GM12878 (cell line): ENCODE measurements at regions not wholly inside any gene's neighbourhood (a gene's known extent, or its start where the extent isn't known, plus 50 kb on each side); places are given as distances from the start of the nearest gene placed in this dataset.

Source experiments
- ATAC-seq: fragments of 200-7000 bp; cut with Tn5 transposase; 3 replicates; pipeline ENCODE4 v1.9.1; 2020; ENCODE audit warnings: mild to moderate bottlenecking, moderate library complexity
- BruUV-seq: library from RNA; stranded (reverse); fragments of 400-500 nt; replicated peaks from 2 replicates; lab custom pipeline; 2021; lab: Mats Ljungman, UMichigan
- CTCF ChIA-PET: fragments of 300-600 bp; sonication (Branson Sonifier 250); formaldehyde crosslinking; extraction: SDS; loops from one replicate; lab custom pipeline; 2021; ENCODE audit warnings: inconsistent platforms; lab: Yijun Ruan, JAX
- POLR2A ChIA-PET: fragments of 350-600 bp; formaldehyde crosslinking; extraction: SDS; loops from one replicate; lab custom pipeline; 2021; ENCODE audit warnings: inconsistent platforms; lab: Charles Lee
- RAD21 ChIA-PET: fragments of 300-600 bp; sonication (Branson Sonifier 250); formaldehyde crosslinking; loops from one replicate; lab custom pipeline; 2023; ENCODE audit warnings: antibody characterized with exemption; ENCODE audit not compliant: unreplicated experiment; lab: Charles Lee
- SMC1A ChIA-PET: fragments of 300-600 bp; sonication (Branson Sonifier 250); formaldehyde crosslinking; loops from one replicate; lab custom pipeline; 2023; ENCODE audit not compliant: unreplicated experiment, uncharacterized antibody; lab: Charles Lee
- DNase-seq: peaks from one replicate; pipeline ENCODE4 v3.0.0-alpha.2; 2011; ENCODE audit warnings: low read depth, low spot score
- FAIRE-seq: peaks from 3 replicates; lab custom pipeline; 2011; peaks lifted over from hg19 to GRCh38; lab: Jason Lieb, UNC
- H2AFZ ChIP-seq: 2 replicates; pipeline ENCODE4 v1.6.0; 2011; ENCODE audit warnings: low read depth, low read length, control low read depth; ENCODE audit not compliant: control insufficient read depth
- H3K27ac ChIP-seq: 2 replicates; pipeline ENCODE4 v1.5.1; 2011; ENCODE audit warnings: control low read depth; ENCODE audit not compliant: control insufficient read depth, insufficient read depth
- H3K27me3 ChIP-seq, 2 experiments: replicated peaks in 1 of 2; 2 replicates each; pipeline versions ENCODE4 v1.6.0 to v1.6.1; 2011; ENCODE audit warnings: low read length in 1 of 2; ENCODE audit not compliant: control insufficient read depth in 2 of 2, insufficient read depth in 2 of 2
- H3K36me3 ChIP-seq, 2 experiments: 2 replicates each; pipeline ENCODE4 v1.5.1; 2011; ENCODE audit warnings: low read length in 1 of 2; ENCODE audit not compliant: control insufficient read depth in 2 of 2, insufficient read depth in 2 of 2
- H3K4me1 ChIP-seq: 2 replicates; pipeline ENCODE4 v1.6.1; 2011; ENCODE audit warnings: mild to moderate bottlenecking, low read length, moderate library complexity, mixed read lengths; ENCODE audit not compliant: control insufficient read depth, insufficient read depth
- H3K4me2 ChIP-seq: 2 replicates; pipeline ENCODE4 v1.6.0; 2011; ENCODE audit warnings: control low read depth; ENCODE audit not compliant: control insufficient read depth, insufficient read depth
- H3K4me3 ChIP-seq: fragments of 200-600 bp; sonication (generic); 2 replicates; pipeline ENCODE4 v1.5.1; 2016
- H3K79me2 ChIP-seq: 2 replicates; pipeline ENCODE4 v1.6.0; 2011; ENCODE audit warnings: low read length; ENCODE audit not compliant: control insufficient read depth, insufficient read depth
- H3K9ac ChIP-seq: 2 replicates; pipeline ENCODE4 v1.8.0; 2011; ENCODE audit warnings: low read length, control low read depth, mixed read lengths; ENCODE audit not compliant: control insufficient read depth, insufficient read depth
- H3K9me3 ChIP-seq: replicated peaks from 3 replicates; pipeline ENCODE4 v1.5.1; 2011; ENCODE audit warnings: mild to moderate bottlenecking, low read length; ENCODE audit not compliant: control insufficient read depth, insufficient read depth
- H4K20me1 ChIP-seq: 2 replicates; pipeline ENCODE4 v1.6.0; 2011; ENCODE audit not compliant: control insufficient read depth, insufficient read depth
- BCL3 ChIP-seq: IDR thresholded peaks from 2 replicates; pipeline ENCODE4 v1.6.1; 2011; ENCODE audit warnings: borderline replicate concordance, low read depth, mild to moderate bottlenecking, moderate library complexity, low read length; ENCODE audit not compliant: insufficient read depth, poor library complexity, severe bottlenecking
- BMI1 ChIP-seq: fragments of 450-650 bp; IDR thresholded peaks from 2 replicates; pipeline ENCODE4 v1.6.1; 2016; ENCODE audit warnings: mild to moderate bottlenecking, moderate library complexity, borderline replicate concordance
- CBFB ChIP-seq: IDR thresholded peaks from 2 replicates; pipeline ENCODE4 v1.6.1; 2016; ENCODE audit warnings: antibody characterized with exemption, low read depth
- DPF2 ChIP-seq: fragments of 450-650 bp; IDR thresholded peaks from 2 replicates; pipeline ENCODE4 v1.6.1; 2017; ENCODE audit warnings: mild to moderate bottlenecking
- HDGF ChIP-seq: fragments of 450-650 bp; IDR thresholded peaks from 2 replicates; pipeline ENCODE4 v1.6.1; 2016; ENCODE audit warnings: antibody characterized with exemption
- RELB ChIP-seq: fragments of 450-650 bp; IDR thresholded peaks from 2 replicates; pipeline ENCODE4 v1.6.1; 2017; ENCODE audit warnings: low read depth, mild to moderate bottlenecking, moderate library complexity
- TCF7 ChIP-seq: IDR thresholded peaks from 2 replicates; pipeline ENCODE4 v1.6.1; 2014; ENCODE audit warnings: antibody characterized with exemption, borderline replicate concordance
- WRNIP1 ChIP-seq: IDR thresholded peaks from 2 replicates; pipeline ENCODE4 v1.6.1; 2011; ENCODE audit warnings: low read depth, low read length, improper control_type of control experiment, borderline replicate concordance
- YY1 ChIP-seq: IDR thresholded peaks from 2 replicates; pipeline ENCODE4 v1.6.1; 2011; ENCODE audit warnings: low read depth, mild to moderate bottlenecking, low read length
- ZSCAN29 ChIP-seq: fragments of 450-650 bp; IDR thresholded peaks from 2 replicates; pipeline ENCODE4 v1.6.1; 2017; ENCODE audit warnings: mild to moderate bottlenecking, moderate library complexity
- WGBS: methylation state at CpG from one replicate; pipeline ENCODE4 v1.1.6; 2016; ENCODE audit warnings: low lambda C conversion rate; ENCODE audit not compliant: insufficient replicate concordance, insufficient coverage; ENCODE audit errors: missing lambda C conversion rate; 5-methylcytosine and 5-hydroxymethylcytosine counted together
- in situ Hi-C: fragments of 300-500 bp; cut with MboI; formaldehyde crosslinking; loops from 9 replicates; pipeline ENCODE4 v1.14.3; 2018; ENCODE audit warnings: mixed read lengths
- intact Hi-C: fragments of 100-400 bp; cut with micrococcal nuclease; formaldehyde crosslinking; loops from one replicate; pipeline ENCODE4 v1.14.2; 2022; ENCODE audit not compliant: unreplicated experiment
- TF ChIP-seq, protein P1 (sequence below): IDR thresholded peaks from 2 replicates; pipeline ENCODE4 v1.6.1; 2012; ENCODE audit warnings: improper control_type of control experiment, low read depth, low read length; ENCODE audit not compliant: insufficient replicate concordance

GRCh38 chr9:16121168-16121567 lies 568.3 kb downstream of the CCDC171 start:
- WGBS: 21% methylated on average over 6 of the region's 9 CpGs

DNA sequence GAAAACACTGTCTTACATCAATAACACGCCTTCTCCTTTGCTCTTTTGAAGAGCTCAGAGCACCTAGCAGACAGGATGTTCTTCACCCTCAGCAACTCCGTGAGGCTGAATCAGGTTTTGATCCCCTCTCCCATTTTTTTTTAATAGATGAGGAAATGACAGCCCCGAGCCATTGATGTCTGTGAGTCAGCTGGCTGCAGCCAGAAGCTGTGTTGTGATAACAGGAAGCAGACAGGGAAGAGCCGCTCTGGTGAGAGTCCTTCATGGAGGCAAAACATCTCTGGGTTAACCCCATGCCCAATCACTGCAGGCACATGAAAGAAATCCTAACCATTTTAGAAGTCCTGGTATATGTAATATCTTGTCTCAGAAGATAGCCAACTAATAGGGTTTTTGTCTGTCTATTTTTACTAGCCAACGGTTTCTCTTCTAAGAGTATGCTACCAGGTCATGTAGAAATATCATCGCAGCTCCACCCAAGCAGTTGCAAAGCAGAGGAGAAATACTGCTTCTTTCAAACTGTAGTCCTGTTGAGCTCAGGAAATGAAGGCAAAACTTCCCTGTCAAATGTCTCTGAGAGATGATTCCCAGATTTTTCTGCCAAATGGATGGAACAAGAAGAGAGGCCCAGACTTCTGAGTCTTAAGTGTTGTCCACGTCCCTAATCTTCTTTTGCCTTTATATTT lies 568.9 kb downstream of the CCDC171 start:
- in situ Hi-C loops: no loop called here
- no peak for ATAC-seq
- H2AFZ ChIP-seq: no peak overlapping the region
- TF ChIP-seq TCF7 (no peak), RELB (no peak)
- TF ChIP-seq, protein P1, sequence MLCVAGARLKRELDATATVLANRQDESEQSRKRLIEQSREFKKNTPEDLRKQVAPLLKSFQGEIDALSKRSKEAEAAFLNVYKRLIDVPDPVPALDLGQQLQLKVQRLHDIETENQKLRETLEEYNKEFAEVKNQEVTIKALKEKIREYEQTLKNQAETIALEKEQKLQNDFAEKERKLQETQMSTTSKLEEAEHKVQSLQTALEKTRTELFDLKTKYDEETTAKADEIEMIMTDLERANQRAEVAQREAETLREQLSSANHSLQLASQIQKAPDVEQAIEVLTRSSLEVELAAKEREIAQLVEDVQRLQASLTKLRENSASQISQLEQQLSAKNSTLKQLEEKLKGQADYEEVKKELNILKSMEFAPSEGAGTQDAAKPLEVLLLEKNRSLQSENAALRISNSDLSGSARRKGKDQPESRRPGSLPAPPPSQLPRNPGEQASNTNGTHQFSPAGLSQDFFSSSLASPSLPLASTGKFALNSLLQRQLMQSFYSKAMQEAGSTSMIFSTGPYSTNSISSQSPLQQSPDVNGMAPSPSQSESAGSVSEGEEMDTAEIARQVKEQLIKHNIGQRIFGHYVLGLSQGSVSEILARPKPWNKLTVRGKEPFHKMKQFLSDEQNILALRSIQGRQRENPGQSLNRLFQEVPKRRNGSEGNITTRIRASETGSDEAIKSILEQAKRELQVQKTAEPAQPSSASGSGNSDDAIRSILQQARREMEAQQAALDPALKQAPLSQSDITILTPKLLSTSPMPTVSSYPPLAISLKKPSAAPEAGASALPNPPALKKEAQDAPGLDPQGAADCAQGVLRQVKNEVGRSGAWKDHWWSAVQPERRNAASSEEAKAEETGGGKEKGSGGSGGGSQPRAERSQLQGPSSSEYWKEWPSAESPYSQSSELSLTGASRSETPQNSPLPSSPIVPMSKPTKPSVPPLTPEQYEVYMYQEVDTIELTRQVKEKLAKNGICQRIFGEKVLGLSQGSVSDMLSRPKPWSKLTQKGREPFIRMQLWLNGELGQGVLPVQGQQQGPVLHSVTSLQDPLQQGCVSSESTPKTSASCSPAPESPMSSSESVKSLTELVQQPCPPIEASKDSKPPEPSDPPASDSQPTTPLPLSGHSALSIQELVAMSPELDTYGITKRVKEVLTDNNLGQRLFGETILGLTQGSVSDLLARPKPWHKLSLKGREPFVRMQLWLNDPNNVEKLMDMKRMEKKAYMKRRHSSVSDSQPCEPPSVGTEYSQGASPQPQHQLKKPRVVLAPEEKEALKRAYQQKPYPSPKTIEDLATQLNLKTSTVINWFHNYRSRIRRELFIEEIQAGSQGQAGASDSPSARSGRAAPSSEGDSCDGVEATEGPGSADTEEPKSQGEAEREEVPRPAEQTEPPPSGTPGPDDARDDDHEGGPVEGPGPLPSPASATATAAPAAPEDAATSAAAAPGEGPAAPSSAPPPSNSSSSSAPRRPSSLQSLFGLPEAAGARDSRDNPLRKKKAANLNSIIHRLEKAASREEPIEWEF: no peak

More at GRCh38 chr9:16121168-16121567, 568.3 kb downstream of the CCDC171 start:
- ChIA-PET RAD21 (no interaction called here), CTCF (no interaction called here), SMC1A (no interaction called here)
- Histone ChIP-seq H3K4me3 (no peak overlapping the region), H4K20me1 (no peaks in the 10 kb centered on the region), H3K9ac (no peak overlapping the region), H3K79me2 (no peaks in the 10 kb centered on the region), H3K9me3 (no peaks in the 10 kb centered on the region; the same call in 2 of the 3 replicates), H3K27me3 (no peaks in the 10 kb centered on the region), H3K4me2 (no peak overlapping the region), H3K4me1 (no peaks in the 10 kb centered on the region), H3K36me3 (no peaks in the 10 kb centered on the region)
- in situ Hi-C loops: no loop called here
- FAIRE-seq (no peak), ATAC-seq (no peak)
- BruUV-seq: no TSS peak
- TF ChIP-seq YY1 (no peak), ZSCAN29 (no peak), WRNIP1 (no peak), BMI1 (no peak), CBFB (no peak), BCL3 (no peak), DPF2 (no peak), HDGF (no peak)
- TF ChIP-seq, all 136 proteins: peak for 0
- DNase-seq: no peak
- intact Hi-C loops: no loop called here
- Histone ChIP-seq H3K27ac (no peak overlapping the region), H2AFZ (no peak overlapping the region)
- POLR2A ChIA-PET: no interaction called here

More for the DNA sequence above, 568.9 kb downstream of the CCDC171 start:
- Histone ChIP-seq H3K9ac (no peak overlapping the region), H3K79me2 (no peaks in the 10 kb centered on the region), H3K4me2 (no peak overlapping the region), H3K27me3 (no peaks in the 10 kb centered on the region), H3K36me3 (no peaks in the 10 kb centered on the region), H4K20me1 (no peaks in the 10 kb centered on the region), H3K27ac (no peak overlapping the region), H3K4me3 (no peak overlapping the region), H3K9me3 (no peaks in the 10 kb centered on the region), H3K4me1 (no peaks in the 10 kb centered on the region)
- no peak for DNase-seq
- SMC1A ChIA-PET: no interaction called here
- intact Hi-C loops: no loop called here
- POLR2A ChIA-PET: no interaction called here
- CTCF ChIA-PET: no interaction called here
- WGBS: 34% methylated on average over 7 of the region's 7 CpGs
- BruUV-seq: no TSS peak
- FAIRE-seq: no peak
- RAD21 ChIA-PET: no interaction called here
